ENCODE measurements at regions not wholly inside any gene's neighbourhood (a gene's known extent, or its start where the extent isn't known, plus 50 kb on each side); places are given as distances from the start of the nearest gene placed in this dataset.

GRCh38 chr6:82711105-82711827, 347.6 kb downstream of the TPBG start:
- TF ChIP-seq CTCF (IDR thresholded peaks at IDR 0.05) = no peak
- TF ChIP-seq POLR2A (IDR thresholded peaks at IDR 0.05) = no peak
- TF ChIP-seq EP300 (IDR thresholded peaks at IDR 0.05) = no peak

Measured in suprapubic skin (tissue), 3 donors.